HFFc6 (cell line): ENCODE measurements at regions not wholly inside any gene's neighbourhood (a gene's known extent, or its start where the extent isn't known, plus 50 kb on each side); places are given as distances from the start of the nearest gene placed in this dataset.

Experiments used
- DNase-seq: peaks from one replicate; pipeline ENCODE4 v3.0.0-alpha.2; 2018
- H3K27ac Mint-ChIP-seq: 2 replicates; pipeline ENCODE4 v1.8.0; 2020; ENCODE audit warnings: mild to moderate bottlenecking, mixed read lengths
- H3K27me3 Mint-ChIP-seq: 2 replicates; pipeline ENCODE4 v1.8.0; 2021; ENCODE audit warnings: mild to moderate bottlenecking, moderate library complexity, mixed read lengths; ENCODE audit not compliant: insufficient read depth
- H3K36me3 Mint-ChIP-seq: 2 replicates; pipeline ENCODE4 v1.8.0; 2021; ENCODE audit warnings: low read depth, mixed read lengths
- H3K4me1 Mint-ChIP-seq: 2 replicates; pipeline ENCODE4 v1.8.0; 2020; ENCODE audit warnings: low read depth, mixed read lengths
- H3K4me3 Mint-ChIP-seq: 2 replicates; pipeline ENCODE4 v1.8.0; 2020; ENCODE audit warnings: mild to moderate bottlenecking, moderate library complexity, mixed read lengths
- H3K9me3 Mint-ChIP-seq: 2 replicates; pipeline ENCODE4 v1.8.0; 2020; ENCODE audit warnings: mild to moderate bottlenecking, mixed read lengths
- TF ChIP-seq, protein P1 (sequence below): fragments of 200-600 bp; sonication (generic); IDR thresholded peaks from 2 replicates; pipeline ENCODE4 v1.5.0; 2021; ENCODE audit warnings: antibody characterized with exemption, mild to moderate bottlenecking

DNA sequence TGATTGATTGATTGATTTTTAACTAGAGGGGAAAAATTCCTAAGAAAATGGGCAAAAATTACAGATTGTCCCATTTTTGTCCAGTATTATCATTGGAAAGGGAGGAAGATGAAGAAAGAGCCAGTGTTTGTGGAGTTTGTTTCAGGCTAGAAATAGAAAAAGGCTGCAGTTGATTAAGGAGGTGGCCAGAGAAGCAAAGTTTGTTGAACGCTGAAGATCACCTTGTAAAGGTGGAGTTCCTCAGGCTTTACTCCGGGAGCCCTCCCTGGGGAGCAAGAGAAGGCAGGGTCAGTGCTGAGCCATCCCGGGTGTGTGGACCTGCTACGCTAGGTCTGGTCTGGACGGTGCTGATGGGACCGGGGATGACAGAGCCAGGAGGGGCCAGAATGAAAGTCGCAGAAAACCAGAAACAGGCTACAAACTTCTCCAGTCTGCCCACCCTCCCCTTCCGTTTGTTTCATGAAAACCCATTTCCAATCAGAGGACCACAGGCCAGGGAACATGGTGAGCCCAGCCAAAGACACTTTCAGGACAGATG, 222.6 kb upstream of the FOXF1 start:
- H3K4me1 Mint-ChIP-seq, result no peaks in the 10 kb centered on the region
- no peak overlapping the region for H3K27ac Mint-ChIP-seq
- no peak overlapping the region for H3K4me3 Mint-ChIP-seq
- no peaks in the 10 kb centered on the region for H3K9me3 Mint-ChIP-seq
- H3K27me3 Mint-ChIP-seq, result peaks cover 76% of the 10 kb centered on the region
- no peak for DNase-seq
- TF ChIP-seq, protein P1, sequence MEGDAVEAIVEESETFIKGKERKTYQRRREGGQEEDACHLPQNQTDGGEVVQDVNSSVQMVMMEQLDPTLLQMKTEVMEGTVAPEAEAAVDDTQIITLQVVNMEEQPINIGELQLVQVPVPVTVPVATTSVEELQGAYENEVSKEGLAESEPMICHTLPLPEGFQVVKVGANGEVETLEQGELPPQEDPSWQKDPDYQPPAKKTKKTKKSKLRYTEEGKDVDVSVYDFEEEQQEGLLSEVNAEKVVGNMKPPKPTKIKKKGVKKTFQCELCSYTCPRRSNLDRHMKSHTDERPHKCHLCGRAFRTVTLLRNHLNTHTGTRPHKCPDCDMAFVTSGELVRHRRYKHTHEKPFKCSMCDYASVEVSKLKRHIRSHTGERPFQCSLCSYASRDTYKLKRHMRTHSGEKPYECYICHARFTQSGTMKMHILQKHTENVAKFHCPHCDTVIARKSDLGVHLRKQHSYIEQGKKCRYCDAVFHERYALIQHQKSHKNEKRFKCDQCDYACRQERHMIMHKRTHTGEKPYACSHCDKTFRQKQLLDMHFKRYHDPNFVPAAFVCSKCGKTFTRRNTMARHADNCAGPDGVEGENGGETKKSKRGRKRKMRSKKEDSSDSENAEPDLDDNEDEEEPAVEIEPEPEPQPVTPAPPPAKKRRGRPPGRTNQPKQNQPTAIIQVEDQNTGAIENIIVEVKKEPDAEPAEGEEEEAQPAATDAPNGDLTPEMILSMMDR, result no peak
- no peaks in the 10 kb centered on the region for H3K36me3 Mint-ChIP-seq

DNA sequence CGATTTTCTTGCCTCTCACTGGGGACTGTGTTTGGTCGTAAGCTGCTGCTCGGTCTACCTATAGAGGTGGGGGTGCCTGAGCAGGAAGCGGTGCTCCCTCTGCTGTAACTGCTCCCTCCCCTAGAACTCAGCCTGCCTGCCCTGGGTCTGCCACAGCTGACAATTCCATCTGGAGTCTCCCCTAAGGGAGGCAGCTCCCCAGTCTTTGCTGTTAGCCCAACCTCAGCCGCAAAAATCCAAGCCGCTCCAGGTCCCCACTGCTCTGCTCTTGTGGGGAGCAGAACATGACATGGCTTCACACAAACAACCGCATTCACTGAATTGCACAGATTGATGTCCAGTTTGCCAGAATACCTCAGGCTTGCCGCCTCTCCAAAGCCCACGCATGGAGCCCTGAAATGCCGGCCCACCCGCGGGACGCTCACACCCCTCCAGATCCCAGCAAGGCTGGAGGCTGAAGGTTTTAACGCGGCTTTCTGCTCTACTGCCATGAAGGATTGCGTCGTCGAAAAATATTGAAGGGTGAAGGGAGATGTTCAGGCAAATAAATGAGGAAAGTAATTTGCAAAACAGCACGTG, 221.5 kb upstream of the FOXF1 start:
- TF ChIP-seq, protein P1, result no peak
- H3K27me3 Mint-ChIP-seq, result peaks cover 73% of the 10 kb centered on the region
- H3K4me3 Mint-ChIP-seq, result no peak overlapping the region

DNA sequence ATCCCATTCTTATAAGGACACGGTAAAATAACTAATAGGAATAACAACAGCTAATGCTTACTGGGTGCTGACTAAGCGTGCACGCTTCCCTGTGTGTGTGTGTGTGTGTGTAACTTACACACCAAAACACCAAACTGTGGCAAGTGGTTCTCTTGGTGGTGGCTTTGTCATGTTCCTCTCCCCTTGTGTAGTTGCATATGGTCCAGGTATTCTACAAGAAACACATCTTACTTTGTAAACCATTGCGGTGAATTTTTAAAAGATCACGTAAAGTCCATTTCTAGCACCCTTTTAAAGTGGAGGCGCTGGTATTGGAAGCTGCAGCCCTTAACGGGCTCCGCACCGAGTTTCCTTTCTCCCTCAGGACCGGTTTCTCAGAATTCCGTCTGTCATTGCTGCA, 221.0 kb upstream of the FOXF1 start:
- Mint-ChIP-seq H3K27ac (no peak overlapping the region), H3K4me1 (no peaks in the 10 kb centered on the region), H3K36me3 (no peaks in the 10 kb centered on the region), H3K9me3 (no peaks in the 10 kb centered on the region), H3K4me3 (no peak overlapping the region), H3K27me3 (peaks cover 72% of the 10 kb centered on the region)
- TF ChIP-seq, protein P1, result no peak
- no peak for DNase-seq

More for the DNA sequence above, 221.5 kb upstream of the FOXF1 start:
- no peaks in the 10 kb centered on the region for H3K9me3 Mint-ChIP-seq
- H3K36me3 Mint-ChIP-seq, result no peaks in the 10 kb centered on the region
- H3K4me1 Mint-ChIP-seq, result no peaks in the 10 kb centered on the region
- no peak for DNase-seq
- no peak overlapping the region for H3K27ac Mint-ChIP-seq

DNA sequence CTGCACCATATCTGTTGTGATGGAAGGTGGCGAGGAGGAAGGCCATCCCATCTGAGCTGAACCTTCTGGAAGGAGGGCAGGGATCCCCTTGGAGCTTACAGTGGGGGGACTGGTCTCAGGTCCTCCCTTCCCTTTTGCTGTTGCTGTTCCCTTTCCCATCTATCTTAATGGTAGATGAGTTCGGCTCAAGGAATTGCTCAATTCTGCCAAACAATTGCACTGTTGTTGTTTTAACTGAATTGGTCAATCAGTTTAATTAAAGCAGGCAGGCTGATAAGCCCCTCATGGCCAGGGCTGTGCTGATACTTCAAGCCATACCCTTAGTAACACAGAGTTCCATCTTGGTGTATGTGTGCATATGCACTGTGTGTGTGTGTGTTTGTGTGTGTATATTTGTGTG, 220.4 kb upstream of the FOXF1 start:
- no peaks in the 10 kb centered on the region for H3K9me3 Mint-ChIP-seq
- no peak overlapping the region for H3K27ac Mint-ChIP-seq
- H3K36me3 Mint-ChIP-seq, result no peaks in the 10 kb centered on the region
- H3K4me3 Mint-ChIP-seq, result no peak overlapping the region
- peaks cover 67% of the 10 kb centered on the region for H3K27me3 Mint-ChIP-seq
- DNase-seq, result no peak
- TF ChIP-seq, protein P1, result no peak
- H3K4me1 Mint-ChIP-seq, result no peaks in the 10 kb centered on the region; the same call in 1 of the 2 replicates

DNA sequence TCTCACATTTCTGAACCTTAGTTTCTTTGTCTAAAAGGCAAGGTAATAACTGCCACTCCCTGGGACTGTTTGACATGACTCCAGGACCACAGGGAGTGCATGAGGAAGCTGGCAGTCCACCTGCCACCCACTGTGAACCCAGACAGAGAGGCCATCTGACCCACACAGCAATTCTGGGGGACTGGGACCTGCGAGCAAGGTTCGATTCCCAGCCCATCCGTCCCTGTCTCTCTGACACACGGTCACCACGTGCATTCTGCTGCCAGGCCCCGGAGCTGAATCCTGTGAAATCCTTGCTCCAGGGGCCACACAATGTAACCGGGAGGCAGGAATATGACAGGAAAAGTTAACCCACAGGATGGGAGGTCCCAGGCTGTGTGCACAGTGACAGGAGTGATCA, 218.8 kb upstream of the FOXF1 start:
- DNase-seq, result no peak
- no peaks in the 10 kb centered on the region; the same call in 1 of the 2 replicates for H3K4me1 Mint-ChIP-seq
- TF ChIP-seq, protein P1, result no peak
- H3K36me3 Mint-ChIP-seq, result no peaks in the 10 kb centered on the region
- H3K9me3 Mint-ChIP-seq, result no peaks in the 10 kb centered on the region
- no peak overlapping the region for H3K27ac Mint-ChIP-seq
- H3K4me3 Mint-ChIP-seq, result no peak overlapping the region
- H3K27me3 Mint-ChIP-seq, result peaks cover 65% of the 10 kb centered on the region
